AG20443 (cell line): ENCODE measurements at regions not wholly inside any gene's neighbourhood (a gene's known extent, or its start where the extent isn't known, plus 50 kb on each side); places are given as distances from the start of the nearest gene placed in this dataset.
"Not testable (repeated sequence)": the region's sequence is repeated elsewhere in the genome, so short reads cannot be mapped to it uniquely, and the experiment has no call there.

Experiments used
- DNase-seq: peaks from one replicate; pipeline ENCODE4 v3.0.0; 2012; ENCODE audit warnings: low spot score, mixed read lengths

- not testable (repeated sequence) for DNase-seq
Observed at GRCh38 chr3:187475613-187476012, 107.4 kb downstream of the RTP4 start.

- no peak for DNase-seq
Observed at GRCh38 chr3:187473778-187474406, 105.7 kb downstream of the RTP4 start.

GRCh38 chr3:187466306-187466705 lies 98.1 kb downstream of the RTP4 start:
- not testable (repeated sequence) for DNase-seq

- DNase-seq: no peak
Observed at GRCh38 chr3:187465503-187465902, 97.3 kb downstream of the RTP4 start.

GRCh38 chr3:187464682-187465081 lies 96.5 kb downstream of the RTP4 start:
- DNase-seq: no peak

GRCh38 chr3:187458921-187459320 lies 90.7 kb downstream of the RTP4 start:
- DNase-seq: no peak

GRCh38 chr3:187458383-187458782 lies 90.2 kb downstream of the RTP4 start:
- DNase-seq: no peak

GRCh38 chr3:187456250-187456649 lies 88.1 kb downstream of the RTP4 start:
- no peak for DNase-seq

- no peak for DNase-seq
Observed at GRCh38 chr3:187454085-187454815, 86.1 kb downstream of the RTP4 start.

GRCh38 chr3:187450431-187451190 lies 82.4 kb downstream of the RTP4 start:
- DNase-seq: no peak

- no peak for DNase-seq
Observed at GRCh38 chr3:187448674-187449073, 80.5 kb downstream of the RTP4 start.

- DNase-seq: no peak
Observed at GRCh38 chr3:187447737-187448136, 79.6 kb downstream of the RTP4 start.

- no peak for DNase-seq
Observed at GRCh38 chr3:187445356-187445755, 77.2 kb downstream of the RTP4 start.

- no peak for DNase-seq
Observed at GRCh38 chr3:187434524-187434923, 66.3 kb downstream of the RTP4 start.

GRCh38 chr3:187430576-187430975 lies 62.4 kb downstream of the RTP4 start:
- DNase-seq: no peak
